Panc1 (cell line): ENCODE measurements at regions not wholly inside any gene's neighbourhood (a gene's known extent, or its start where the extent isn't known, plus 50 kb on each side); places are given as distances from the start of the nearest gene placed in this dataset.

ENCODE experiments used
- ATAC-seq: fragments of 200-7000 bp; cut with Tn5 transposase; 2 replicates; pipeline ENCODE4 v1.9.1; 2020; ENCODE audit warnings: mild to moderate bottlenecking, moderate library complexity
- BruUV-seq: library from RNA; stranded (reverse); fragments of 400-500 nt; replicated peaks from 2 replicates; lab custom pipeline; 2021; lab: Mats Ljungman, UMichigan
- CTCF ChIA-PET: fragments of 300-600 bp; sonication (Branson Sonifier 250); formaldehyde crosslinking; loops from one replicate; lab custom pipeline; 2022; ENCODE audit warnings: antibody characterized with exemption; lab: Charles Lee
- POLR2A ChIA-PET: fragments of 300-600 bp; sonication (Branson Sonifier 250); formaldehyde crosslinking; loops from one replicate; lab custom pipeline; 2022; ENCODE audit warnings: antibody characterized with exemption; lab: Charles Lee
- DNase-seq: peaks from one replicate; pipeline ENCODE4 v3.0.0-alpha.2; 2010; ENCODE audit warnings: low read depth, low spot score
- H3K27ac ChIP-seq: 2 replicates; pipeline ENCODE4 v1.5.1; 2011; ENCODE audit warnings: mild to moderate bottlenecking, low read length, inconsistent platforms
- H3K27me3 ChIP-seq: fragments of 200-500 bp; sonication (Bioruptor generic); 2 replicates; pipeline ENCODE4 v1.6.0; 2014; ENCODE audit warnings: low read length, inconsistent platforms; ENCODE audit not compliant: control insufficient read depth, insufficient read depth
- H3K36me3 ChIP-seq: fragments of 200-500 bp; sonication (Bioruptor generic); 2 replicates; pipeline ENCODE4 v1.5.1; 2014; ENCODE audit warnings: inconsistent platforms, mild to moderate bottlenecking, low read length, moderate library complexity; ENCODE audit not compliant: control insufficient read depth, insufficient read depth
- H3K4me1 ChIP-seq: 2 replicates; pipeline ENCODE4 v1.5.1; 2011; ENCODE audit warnings: inconsistent platforms, mild to moderate bottlenecking, low read length, moderate library complexity; ENCODE audit not compliant: control insufficient read depth, insufficient read depth
- H3K4me3 ChIP-seq, 2 experiments: 2 replicates each; pipeline ENCODE4 v1.5.1; 2011 to 2012; ENCODE audit warnings: low read depth in 2 of 2, low read length in 2 of 2, mild to moderate bottlenecking in 2 of 2, inconsistent platforms in 1 of 2, moderate library complexity in 1 of 2
- H3K9me3 ChIP-seq: fragments of 200-500 bp; sonication (Bioruptor generic); 2 replicates; pipeline ENCODE4 v1.5.1; 2014; ENCODE audit warnings: low read depth, mild to moderate bottlenecking, inconsistent platforms, low read length, moderate library complexity; ENCODE audit not compliant: control insufficient read depth, insufficient read depth
- POLR2AphosphoS5 ChIP-seq: IDR thresholded peaks from 2 replicates; pipeline ENCODE4 v1.6.1; 2012; ENCODE audit warnings: mild to moderate bottlenecking, low read depth, low read length, moderate library complexity
- REST ChIP-seq, 2 experiments: IDR thresholded peaks; 2 replicates each; pipeline ENCODE4 v1.6.1; 2011 to 2012; ENCODE audit warnings: low read depth in 2 of 2, control low read depth in 1 of 2, low read length in 1 of 2, mild to moderate bottlenecking in 1 of 2, moderate library complexity in 1 of 2; ENCODE audit not compliant: insufficient read depth in 1 of 2
- SIN3A ChIP-seq: IDR thresholded peaks from 2 replicates; pipeline ENCODE4 v1.6.1; 2012; ENCODE audit warnings: low read depth, mild to moderate bottlenecking, low read length, moderate library complexity, borderline replicate concordance; ENCODE audit not compliant: insufficient read depth
- TCF7L2 ChIP-seq: IDR thresholded peaks from 2 replicates; pipeline ENCODE4 v1.6.1; 2011; ENCODE audit warnings: mild to moderate bottlenecking, low read depth, low read length, inconsistent platforms
- in situ Hi-C: cut with HindIII; loops from 2 replicates; pipeline ENCODE4 v1.10.0; 2016; ENCODE audit warnings: low sequenced_read_pairs, low pct_unique_long_range_greater_than_20kb
- intact Hi-C: fragments of 100-400 bp; cut with micrococcal nuclease; formaldehyde crosslinking; loops from one replicate; pipeline ENCODE4 v1.10.0; 2022; ENCODE audit not compliant: unreplicated experiment
- TF ChIP-seq, protein P1 (sequence below): fragments of 450-650 bp; IDR thresholded peaks from 2 replicates; pipeline ENCODE4 v1.5.1; 2017; ENCODE audit warnings: mild to moderate bottlenecking

DNA sequence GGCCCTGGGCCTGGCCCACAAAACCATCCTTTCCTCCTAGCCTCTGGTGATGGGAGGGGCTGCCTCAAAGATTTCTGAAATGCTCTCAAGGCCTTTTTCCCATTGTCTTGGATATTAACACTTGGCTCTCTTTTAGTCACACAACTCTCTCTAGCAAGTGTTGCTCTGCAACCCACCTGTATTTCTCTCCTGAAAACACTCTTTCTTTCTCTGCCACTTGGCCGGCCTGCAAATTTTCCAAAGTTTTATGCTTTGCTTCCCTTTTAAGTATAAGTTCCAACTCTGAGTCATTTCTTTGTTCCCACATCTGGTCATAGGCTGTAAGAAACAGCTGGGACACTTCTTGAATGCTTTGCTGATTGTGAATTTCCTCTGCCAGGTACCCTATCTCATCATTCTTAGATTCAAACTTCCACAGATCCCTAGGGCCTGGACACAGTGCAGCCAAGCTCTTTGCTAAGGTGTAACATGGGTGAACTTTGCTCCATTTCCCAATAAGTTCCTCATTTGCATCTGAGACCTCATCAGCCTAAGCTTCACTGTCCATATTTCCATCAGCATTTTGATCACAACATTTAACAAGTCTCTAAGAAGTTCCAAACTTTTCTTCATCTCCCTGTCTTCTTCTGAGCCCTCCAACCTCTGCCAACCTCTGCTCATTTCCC is 93.8 kb downstream of the TRIM29 start:
- DNase-seq (no peak), ATAC-seq (no peak)
- no peak overlapping the region for H3K4me3 ChIP-seq
- H3K36me3 ChIP-seq = no peaks in the 10 kb centered on the region
- TF ChIP-seq, protein P1, sequence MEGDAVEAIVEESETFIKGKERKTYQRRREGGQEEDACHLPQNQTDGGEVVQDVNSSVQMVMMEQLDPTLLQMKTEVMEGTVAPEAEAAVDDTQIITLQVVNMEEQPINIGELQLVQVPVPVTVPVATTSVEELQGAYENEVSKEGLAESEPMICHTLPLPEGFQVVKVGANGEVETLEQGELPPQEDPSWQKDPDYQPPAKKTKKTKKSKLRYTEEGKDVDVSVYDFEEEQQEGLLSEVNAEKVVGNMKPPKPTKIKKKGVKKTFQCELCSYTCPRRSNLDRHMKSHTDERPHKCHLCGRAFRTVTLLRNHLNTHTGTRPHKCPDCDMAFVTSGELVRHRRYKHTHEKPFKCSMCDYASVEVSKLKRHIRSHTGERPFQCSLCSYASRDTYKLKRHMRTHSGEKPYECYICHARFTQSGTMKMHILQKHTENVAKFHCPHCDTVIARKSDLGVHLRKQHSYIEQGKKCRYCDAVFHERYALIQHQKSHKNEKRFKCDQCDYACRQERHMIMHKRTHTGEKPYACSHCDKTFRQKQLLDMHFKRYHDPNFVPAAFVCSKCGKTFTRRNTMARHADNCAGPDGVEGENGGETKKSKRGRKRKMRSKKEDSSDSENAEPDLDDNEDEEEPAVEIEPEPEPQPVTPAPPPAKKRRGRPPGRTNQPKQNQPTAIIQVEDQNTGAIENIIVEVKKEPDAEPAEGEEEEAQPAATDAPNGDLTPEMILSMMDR = no peak
- TF ChIP-seq SIN3A = no peak
- TF ChIP-seq TCF7L2 = no peak
- TF ChIP-seq REST (IDR thresholded peaks at IDR 0.05; ENCODE audit: insufficient read depth in 1 of 2, low read depth in 2 of 2, low read length in 1 of 2) = no peak
- no peak for TF ChIP-seq POLR2AphosphoS5
- intact Hi-C loops = no loop called here
- BruUV-seq = no TSS peak
- H3K27ac ChIP-seq = no peak overlapping the region
- CTCF ChIA-PET = no interaction called here
- peaks cover 14% of the 10 kb centered on the region for H3K27me3 ChIP-seq
- POLR2A ChIA-PET = no interaction called here
- no peaks in the 10 kb centered on the region for H3K4me1 ChIP-seq
- H3K9me3 ChIP-seq = peaks cover 9% of the 10 kb centered on the region
- in situ Hi-C loops = no loop called here

GRCh38 chr11:120043328-120043945 is 94.5 kb downstream of the TRIM29 start:
- TF ChIP-seq POLR2AphosphoS5 (no peak), REST (IDR thresholded peaks at IDR 0.05; ENCODE audit: insufficient read depth in 1 of 2, low read depth in 2 of 2, low read length in 1 of 2) (no peak), SIN3A (no peak), TCF7L2 (no peak)
- TF ChIP-seq, protein P1 = no peak
- DNase-seq = no peak
- no TSS peak for BruUV-seq
- in situ Hi-C loops (no loop called here), intact Hi-C loops (no loop called here)
- ATAC-seq = no peak
- Histone ChIP-seq H3K27me3 (peaks cover 14% of the 10 kb centered on the region; the same call in 1 of the 2 replicates), H3K4me3 (no peak overlapping the region), H3K4me1 (no peaks in the 10 kb centered on the region), H3K9me3 (peaks cover 9% of the 10 kb centered on the region), H3K27ac (no peak overlapping the region), H3K36me3 (no peaks in the 10 kb centered on the region)
- POLR2A ChIA-PET = no interaction called here
- CTCF ChIA-PET = no interaction called here
